GM23338 (cell line): ENCODE measurements at regions not wholly inside any gene's neighbourhood (a gene's known extent, or its start where the extent isn't known, plus 50 kb on each side); places are given as distances from the start of the nearest gene placed in this dataset.
"Not testable (repeated sequence)": the region's sequence is repeated elsewhere in the genome, so short reads cannot be mapped to it uniquely, and the experiment has no call there.

Source experiments
- CREB1 ChIP-seq: fragments of 250-450 bp; sonication (Bioruptor Pico); IDR thresholded peaks from 2 replicates; pipeline ENCODE4 v1.5.0; 2020; ENCODE audit warnings: low read depth, mild to moderate bottlenecking, moderate library complexity
- CTCF ChIP-seq, 2 experiments: fragments of 200-600 bp in 1 of 2; sonication (generic) in 1 of 2; conservative IDR thresholded peaks; 2 replicates each; pipeline versions ENCODE4 v1.5.1 to v1.6.1; 2016 to 2017; ENCODE audit warnings: antibody characterized with exemption in 2 of 2, low read depth in 2 of 2, mild to moderate bottlenecking in 2 of 2, moderate library complexity in 1 of 2
- ETS1 ChIP-seq: IDR thresholded peaks from 2 replicates; pipeline ENCODE4 v1.6.1; 2016; ENCODE audit warnings: antibody characterized with exemption
- EZH2 ChIP-seq: fragments of 200-600 bp; sonication (generic); IDR thresholded peaks from one replicate; pipeline ENCODE4 v1.8.0; 2017; ENCODE audit warnings: antibody characterized with exemption, mild to moderate bottlenecking, low read depth; ENCODE audit not compliant: unreplicated experiment
- EZH2phosphoT487 ChIP-seq: fragments of 200-600 bp; sonication (generic); IDR thresholded peaks from one replicate; pipeline ENCODE4 v1.8.1; 2018; ENCODE audit warnings: antibody characterized with exemption; ENCODE audit not compliant: unreplicated experiment
- JUNB ChIP-seq: IDR thresholded peaks from one replicate; pipeline ENCODE4 v1.6.1; 2016; ENCODE audit warnings: antibody characterized with exemption; ENCODE audit not compliant: unreplicated experiment
- NANOG ChIP-seq: IDR thresholded peaks from 2 replicates; pipeline ENCODE4 v1.6.1; 2016; ENCODE audit warnings: antibody characterized with exemption, borderline replicate concordance
- POLR2AphosphoS5 ChIP-seq: IDR thresholded peaks from 2 replicates; pipeline ENCODE4 v1.6.1; 2016; ENCODE audit warnings: antibody characterized with exemption, low read depth
- REST ChIP-seq: IDR thresholded peaks from one replicate; pipeline ENCODE4 v1.6.1; 2018; ENCODE audit warnings: antibody characterized with exemption; ENCODE audit not compliant: unreplicated experiment
- STAT1 ChIP-seq: IDR thresholded peaks from one replicate; pipeline ENCODE4 v1.6.1; 2016; ENCODE audit warnings: antibody characterized with exemption; ENCODE audit not compliant: unreplicated experiment
- ZNF114 ChIP-seq: fragments of 250-450 bp; sonication (Bioruptor Pico); IDR thresholded peaks from 2 replicates; pipeline ENCODE4 v1.5.0; 2020; ENCODE audit warnings: mild to moderate bottlenecking, moderate library complexity
- ZNF331 ChIP-seq: fragments of 250-450 bp; sonication (Bioruptor Pico); IDR thresholded peaks from 2 replicates; pipeline ENCODE4 v1.5.0; 2020; ENCODE audit warnings: low read depth, mild to moderate bottlenecking, moderate library complexity
- ZNF462 ChIP-seq: fragments of 250-450 bp; sonication (Bioruptor Pico); IDR thresholded peaks from 2 replicates; pipeline ENCODE4 v1.5.0; 2020; ENCODE audit warnings: mild to moderate bottlenecking, moderate library complexity

GRCh38 chr17:45558821-45559220 is 68.3 kb upstream of the PLEKHM1 start:
- TF ChIP-seq CTCF (conservative IDR thresholded peaks at IDR 0.05; ENCODE audit: low read depth in 2 of 2); EZH2phosphoT487; POLR2AphosphoS5; REST; NANOG; CREB1 (CRISPR knock-in tag); EZH2; STAT1; JUNB; ZNF114 (CRISPR knock-in tag); ZNF331 (CRISPR knock-in tag); ETS1; ZNF462 (CRISPR knock-in tag): not testable (repeated sequence)
